ENCODE measurements at regions not wholly inside any gene's neighbourhood (a gene's known extent, or its start where the extent isn't known, plus 50 kb on each side); places are given as distances from the start of the nearest gene placed in this dataset.

- TF ChIP-seq CTCF (conservative IDR thresholded peaks at IDR 0.05; ENCODE audit: low read depth, low read length) (no peak), EZH2 (IDR thresholded peaks at IDR 0.05; ENCODE audit: borderline replicate concordance, low read depth, low read length, poor library complexity, severe bottlenecking) (no peak)
Observed at GRCh38 chr4:123127875-123128274, 205.5 kb upstream of the NUDT6 start.

Data from A673 (cell line).